Stimulated activated CD8-positive, alpha-beta memory T cell treated with anti-CD3 and anti-CD28 coated beads, Interleukin-2, amount 100 ng/mL, for 1 hour (primary cell): ENCODE measurements at regions not wholly inside any gene's neighbourhood (a gene's known extent, or its start where the extent isn't known, plus 50 kb on each side); places are given as distances from the start of the nearest gene placed in this dataset.
"Not testable (repeated sequence)": the region's sequence is repeated elsewhere in the genome, so short reads cannot be mapped to it uniquely, and the experiment has no call there.

Source experiments
- DNase-seq, 2 donors: peaks; one replicate each; pipeline ENCODE4 v3.0.0-alpha.2; 2020; ENCODE audit warnings: low read depth in 2 of 2

DNA sequence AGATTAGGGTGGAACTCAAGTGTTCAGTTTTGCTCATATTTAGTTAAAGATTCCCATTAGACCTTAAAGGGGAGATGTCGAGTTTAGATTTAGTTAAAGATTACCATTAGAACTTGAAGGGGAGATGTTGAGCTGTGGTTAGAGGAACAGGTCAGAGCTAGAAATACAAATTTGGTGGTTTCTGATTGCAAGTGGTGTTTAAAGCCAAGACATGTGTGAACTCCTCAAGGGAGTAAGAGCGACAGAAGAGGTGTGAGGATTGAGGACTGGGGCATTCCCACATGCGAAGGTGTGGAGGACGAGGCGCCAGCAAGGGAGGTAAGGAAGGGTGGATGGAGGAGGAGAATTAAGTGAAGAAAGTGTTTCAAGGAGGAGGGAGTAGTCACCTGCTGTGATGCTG is 168.6 kb downstream of the IER5 start:
- no peak for DNase-seq

DNA sequence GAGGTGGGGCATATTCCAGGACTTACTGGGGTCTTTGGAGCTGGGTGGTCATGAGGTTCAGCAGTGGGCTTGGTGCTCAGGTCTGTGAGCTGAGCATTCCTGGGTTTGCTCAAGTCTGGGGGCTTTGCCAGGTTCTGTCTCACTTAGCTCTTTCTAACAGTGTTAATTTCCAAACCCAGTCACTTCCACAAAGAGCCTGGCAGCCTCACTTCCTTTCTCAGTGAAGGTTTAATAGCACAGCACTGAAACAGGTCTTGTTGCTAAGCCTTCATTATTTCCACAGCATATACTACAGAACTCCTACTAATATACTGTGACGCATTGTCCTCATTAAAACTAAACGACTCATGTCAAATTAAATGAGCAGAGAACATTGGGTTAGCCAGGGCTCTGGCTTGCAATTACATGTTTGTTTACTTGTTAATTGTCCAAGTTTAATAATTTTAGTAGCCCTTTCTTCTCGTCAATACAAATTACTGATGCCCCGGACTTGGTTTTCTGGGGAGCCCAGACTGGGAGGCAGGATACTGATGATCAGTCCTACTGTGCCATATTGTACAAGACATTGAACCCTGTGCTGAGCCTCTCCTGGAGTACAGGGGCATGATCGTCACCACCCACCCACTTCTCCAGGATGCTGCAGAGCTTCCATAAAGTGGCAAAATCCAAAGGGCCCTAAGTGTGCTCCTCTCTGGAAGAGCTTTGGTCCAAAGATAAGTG is 170.7 kb downstream of the IER5 start:
- no peak for DNase-seq

DNA sequence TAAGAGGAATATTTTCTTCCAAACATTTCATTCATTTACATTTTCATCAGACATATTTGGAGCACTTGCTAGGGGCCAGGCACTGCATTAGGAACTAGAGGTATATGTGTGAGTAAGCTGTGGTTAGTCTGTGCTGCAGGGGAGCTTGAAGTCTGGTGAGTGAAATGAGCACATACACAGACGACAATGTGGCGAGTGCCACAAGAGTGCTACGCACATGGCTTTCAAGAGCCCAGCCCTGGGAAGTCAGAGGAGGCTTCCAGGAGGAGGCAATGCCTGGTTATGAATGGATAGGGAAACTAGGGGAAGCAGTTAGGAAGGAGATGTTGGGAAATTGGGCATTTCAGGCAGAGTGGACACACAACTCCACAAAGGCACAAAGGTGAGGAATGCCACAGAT is 171.8 kb downstream of the IER5 start:
- DNase-seq = no peak

DNA sequence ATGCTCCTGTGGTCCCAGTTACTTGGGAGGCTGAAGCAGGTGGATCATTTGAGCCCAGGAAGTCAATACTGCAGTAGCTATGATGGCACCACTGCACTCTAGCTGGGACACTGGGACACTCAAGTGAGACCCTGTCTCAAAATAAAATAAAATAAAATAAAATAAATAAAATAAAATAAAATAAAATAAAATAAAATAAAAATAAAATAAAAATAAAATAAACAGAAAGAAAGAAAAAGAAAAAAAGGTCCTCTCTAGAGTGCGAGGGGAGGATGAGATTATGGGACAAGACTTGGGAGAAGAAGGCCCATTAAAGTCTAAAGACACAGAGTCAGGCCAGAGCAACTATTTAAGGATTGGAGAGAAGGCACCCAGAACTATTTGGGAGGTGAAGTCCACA is 172.5 kb downstream of the IER5 start:
- no peak for DNase-seq

DNA sequence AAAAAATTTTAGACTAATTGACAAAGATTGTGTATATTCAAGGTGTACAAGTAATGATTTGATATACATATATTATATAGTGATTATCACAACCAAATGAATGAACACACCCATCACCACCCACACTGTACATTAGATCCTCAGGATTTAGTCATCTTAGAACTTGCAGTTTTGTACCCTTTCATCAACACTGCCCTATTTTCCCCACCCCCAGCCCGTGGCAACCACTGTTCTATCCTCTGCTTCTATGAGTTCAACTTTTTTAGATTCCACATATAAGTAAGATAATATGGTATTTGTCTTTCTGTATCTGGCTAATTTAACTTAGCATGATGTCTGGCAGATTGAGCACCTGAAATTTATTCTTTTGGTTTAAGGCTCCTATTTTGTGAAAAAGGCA is 173.6 kb downstream of the IER5 start:
- DNase-seq = no peak

DNA sequence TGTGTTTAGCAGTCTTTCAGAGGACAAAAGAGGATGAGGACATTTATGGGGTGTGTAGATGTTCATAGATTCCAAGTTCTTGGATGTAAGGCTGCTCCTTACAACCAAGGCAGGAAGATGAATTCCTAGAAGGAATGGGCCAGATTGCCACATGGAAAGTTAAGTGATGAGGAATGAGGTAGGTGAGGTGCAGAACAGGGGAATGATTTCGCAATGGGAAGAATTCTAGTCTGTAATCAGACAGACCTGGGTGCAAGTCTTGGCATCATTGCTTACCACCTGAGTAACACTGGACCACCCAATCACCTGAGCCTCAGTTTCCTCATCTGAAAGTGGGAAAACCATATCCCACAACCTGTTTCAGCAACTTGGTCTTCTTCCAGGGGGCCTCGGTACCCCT is 174.9 kb downstream of the IER5 start:
- DNase-seq = no peak

DNA sequence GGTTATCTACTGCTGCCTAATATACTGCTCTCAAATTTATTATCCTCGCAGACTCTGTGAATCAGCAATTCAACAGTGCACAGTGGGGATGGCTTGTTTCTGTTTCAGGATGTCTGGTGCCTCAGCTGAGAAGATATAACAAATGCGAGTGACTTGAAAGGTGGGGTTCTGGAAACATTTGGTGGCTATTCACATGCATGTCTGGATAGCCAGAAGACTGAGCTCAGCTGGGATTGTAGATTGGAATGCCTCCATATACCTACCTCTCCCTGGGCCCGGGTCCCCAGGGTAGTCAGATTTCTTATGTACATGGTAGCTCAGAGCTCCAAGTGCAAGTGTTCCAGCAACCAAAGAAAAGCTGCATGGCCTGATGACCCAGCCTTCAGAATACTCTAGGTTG is 176.3 kb downstream of the IER5 start:
- no peak for DNase-seq

DNA sequence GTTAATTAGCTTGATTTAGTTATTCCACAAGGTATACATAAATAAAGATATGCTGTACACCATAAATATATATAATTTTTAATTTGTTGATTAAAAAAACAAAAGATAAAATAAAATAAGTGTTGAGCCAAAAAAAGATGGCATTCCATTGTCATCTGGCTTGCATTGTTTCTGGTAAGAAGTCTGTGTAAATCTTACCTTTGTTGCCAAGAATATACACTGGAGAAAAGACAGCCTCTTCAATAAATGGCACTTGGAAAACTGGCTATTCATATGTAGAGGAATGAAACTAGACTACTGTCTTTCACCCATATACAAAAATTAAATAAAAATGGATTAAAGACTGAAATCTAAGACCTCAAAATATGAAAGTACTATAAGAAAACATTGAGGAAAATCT is 196.5 kb downstream of the IER5 start:
- no peak for DNase-seq

DNA sequence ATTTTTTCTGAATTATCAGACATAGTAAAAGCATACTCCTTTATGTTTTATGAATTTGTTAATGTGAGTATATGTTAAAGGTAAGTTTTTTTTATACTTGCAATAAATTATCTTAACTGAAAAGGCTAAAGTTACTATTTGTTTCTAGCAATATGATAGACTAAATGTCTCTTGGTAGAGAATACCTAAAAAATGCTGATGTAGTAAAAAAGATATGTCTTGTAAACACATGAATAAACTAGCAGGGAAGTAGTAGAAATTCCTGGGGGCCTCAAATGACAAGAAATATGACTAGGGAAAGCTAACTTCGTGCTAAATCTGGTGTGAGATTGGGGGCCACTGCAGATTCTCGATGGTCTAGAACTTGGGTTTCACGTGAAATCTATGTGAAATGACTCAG is 188.1 kb upstream of the CACNA1E start:
- DNase-seq = no peak

DNA sequence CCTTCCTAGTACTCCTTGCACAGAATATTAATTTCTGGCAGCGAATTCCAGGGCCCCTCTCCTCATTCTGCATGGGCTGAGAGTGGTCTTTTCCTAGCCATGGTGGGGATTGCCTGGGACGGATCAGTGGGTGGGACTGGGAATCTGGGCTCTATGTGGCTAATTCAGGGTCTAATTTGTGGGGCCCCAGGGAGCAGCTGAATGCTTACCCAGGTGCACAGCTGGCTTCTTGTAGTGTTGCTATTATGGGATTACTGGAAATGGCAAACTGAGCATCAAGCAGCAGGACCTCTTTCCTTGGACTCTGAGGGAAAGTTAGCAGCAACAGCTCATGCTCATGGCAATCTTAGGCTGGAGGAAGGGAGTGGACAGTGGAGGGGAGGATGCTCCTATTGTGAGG is 187.1 kb upstream of the CACNA1E start:
- DNase-seq = no peak

DNA sequence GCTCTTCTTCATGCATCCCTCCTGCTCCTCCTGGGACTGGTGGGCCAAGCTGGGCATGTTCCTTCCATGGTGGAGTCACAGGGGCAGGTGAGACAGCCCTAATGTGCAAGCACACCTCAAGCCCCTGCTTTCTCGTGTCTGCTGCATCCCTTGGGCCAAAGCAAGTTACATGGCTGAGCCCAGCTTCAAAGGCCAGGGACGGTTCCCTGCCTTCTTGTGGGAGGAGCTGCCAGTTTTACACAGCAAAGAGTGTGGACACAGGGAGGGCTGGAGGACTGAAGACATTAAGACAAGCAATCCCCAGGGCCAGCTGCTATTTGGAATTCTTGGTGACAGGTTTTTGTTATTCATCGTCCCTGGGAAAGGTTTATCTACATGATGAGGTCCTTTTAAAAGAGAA is 175.2 kb upstream of the CACNA1E start:
- no peak for DNase-seq

DNA sequence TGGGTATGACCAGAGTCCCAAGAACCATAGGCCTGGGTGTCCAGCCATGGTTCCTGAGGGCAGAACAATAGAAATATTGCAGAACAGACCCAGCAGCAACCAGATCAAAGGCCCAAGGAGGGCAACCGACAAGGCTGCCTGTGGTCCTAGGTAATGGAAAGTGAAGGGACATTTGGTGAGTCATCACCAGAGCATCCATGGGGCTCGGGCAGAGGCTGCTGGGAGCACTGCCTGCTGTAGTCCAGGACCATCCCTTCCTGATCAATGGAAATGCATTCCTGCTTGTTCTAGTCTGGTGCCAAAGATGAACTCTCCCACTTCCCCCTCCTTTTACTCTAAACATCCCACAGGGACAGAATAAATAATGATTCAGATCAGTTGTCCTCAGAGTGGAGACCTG is 172.8 kb upstream of the CACNA1E start:
- no peak for DNase-seq

DNA sequence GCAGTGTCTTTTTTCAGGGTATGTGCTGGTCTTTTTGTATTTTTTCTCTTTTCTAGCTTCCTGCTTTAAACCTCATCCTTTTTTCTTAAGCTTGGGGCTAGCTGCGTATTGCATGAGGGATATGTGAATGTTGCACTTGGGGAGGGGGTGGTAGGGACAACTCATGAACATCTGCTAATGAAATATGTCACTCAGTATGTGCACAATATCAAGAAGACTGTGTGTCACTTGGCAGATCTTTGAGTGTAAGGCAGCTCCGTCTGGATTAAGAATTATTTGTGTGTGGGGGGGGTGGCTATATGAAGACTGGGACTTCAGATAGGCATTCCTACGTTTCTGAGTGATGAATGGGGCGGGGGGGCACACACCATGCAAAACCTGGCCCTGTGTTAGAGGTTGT is 170.4 kb upstream of the CACNA1E start:
- no peak for DNase-seq

DNA sequence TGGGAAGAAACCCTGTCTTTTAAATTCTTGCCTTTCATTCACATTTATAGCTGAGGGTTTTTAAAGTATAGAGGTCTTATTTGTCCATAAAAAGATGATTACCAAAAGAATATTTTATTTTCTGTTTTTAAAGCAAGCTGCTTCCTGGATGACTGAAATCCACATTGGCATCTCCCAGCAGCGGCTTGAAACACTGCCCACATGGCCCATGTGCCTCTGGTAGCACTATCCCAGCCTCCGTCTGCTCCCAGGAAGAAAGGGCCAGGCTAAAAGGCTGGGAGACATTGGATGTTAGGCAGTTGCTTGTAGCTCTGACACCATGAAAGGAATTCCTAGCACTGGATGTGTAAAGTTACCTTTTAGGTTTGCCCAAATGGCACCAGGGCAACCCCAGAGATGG is 169.9 kb upstream of the CACNA1E start:
- no peak for DNase-seq

DNA sequence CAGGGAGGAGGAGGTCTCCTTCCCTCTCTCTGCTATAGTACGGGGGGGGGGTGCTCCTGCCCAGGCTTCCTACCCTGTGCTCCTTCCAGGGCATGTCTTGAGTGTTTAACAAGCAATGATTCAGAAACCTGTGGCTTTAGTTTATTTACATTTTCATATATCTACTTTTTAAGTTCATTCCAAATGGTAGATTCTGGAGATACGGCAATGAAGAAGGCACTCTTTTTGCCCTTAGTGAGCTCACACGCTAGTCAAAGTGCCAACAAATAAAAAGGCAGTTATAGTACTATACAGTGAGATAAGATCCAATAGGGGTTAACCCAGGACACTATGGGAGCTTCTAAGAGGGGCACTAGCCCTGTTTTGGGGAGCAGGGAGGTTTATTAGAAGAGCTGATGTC is 169.3 kb upstream of the CACNA1E start:
- no peak for DNase-seq

DNA sequence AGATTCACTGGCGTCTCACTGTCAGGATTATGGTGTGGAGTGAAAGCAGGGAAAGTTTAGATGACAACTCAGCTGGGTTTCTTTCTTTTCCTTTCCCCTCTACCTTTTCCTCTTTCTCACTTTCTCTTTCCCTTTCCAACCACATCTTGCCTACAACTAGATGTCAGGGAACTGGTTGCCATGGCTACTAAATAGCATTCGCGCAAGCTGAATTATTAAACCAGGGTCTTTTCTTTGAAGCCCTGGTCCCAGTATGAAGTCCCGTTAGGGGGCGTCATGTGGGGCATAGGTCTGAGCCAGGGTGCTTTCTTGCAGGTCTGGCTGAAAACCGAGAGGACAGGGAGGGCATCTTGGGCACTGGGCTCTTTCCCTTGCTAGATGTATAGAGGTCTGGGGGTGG is 168.4 kb upstream of the CACNA1E start:
- no peak for DNase-seq

DNA sequence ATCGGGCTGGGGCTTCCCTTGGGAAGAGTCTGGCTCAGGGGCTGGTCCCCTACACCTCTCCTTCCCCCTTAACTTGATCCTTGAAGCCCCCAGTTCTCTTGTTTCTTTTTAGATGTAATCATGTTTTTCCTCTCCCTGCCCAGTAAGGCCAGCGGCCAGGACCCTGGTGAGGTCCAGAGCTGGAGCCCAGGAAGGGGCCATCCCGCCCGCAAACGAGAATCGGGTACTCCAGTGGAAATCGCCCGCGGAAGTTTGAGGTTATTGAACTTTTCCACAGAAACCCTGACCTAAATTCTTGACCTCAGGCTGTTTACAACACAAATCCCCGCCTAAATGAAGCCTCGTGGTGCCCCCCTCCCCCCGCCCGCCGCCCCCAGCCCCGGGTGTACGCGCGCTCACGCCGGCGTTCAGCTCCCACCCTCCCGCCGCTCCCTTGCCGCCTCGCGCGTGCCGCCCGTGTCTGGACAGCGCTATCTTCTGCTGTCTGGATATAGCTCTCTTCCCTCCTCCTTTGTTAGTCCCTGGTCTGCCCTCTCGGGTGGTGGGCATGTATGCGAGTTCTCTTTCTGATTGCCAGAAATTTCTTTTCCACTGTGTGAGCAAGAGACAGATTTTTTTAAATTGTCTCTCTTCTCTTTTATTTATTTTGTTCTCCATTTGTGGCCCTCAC is 165.9 kb upstream of the CACNA1E start:
- no peak for DNase-seq

DNA sequence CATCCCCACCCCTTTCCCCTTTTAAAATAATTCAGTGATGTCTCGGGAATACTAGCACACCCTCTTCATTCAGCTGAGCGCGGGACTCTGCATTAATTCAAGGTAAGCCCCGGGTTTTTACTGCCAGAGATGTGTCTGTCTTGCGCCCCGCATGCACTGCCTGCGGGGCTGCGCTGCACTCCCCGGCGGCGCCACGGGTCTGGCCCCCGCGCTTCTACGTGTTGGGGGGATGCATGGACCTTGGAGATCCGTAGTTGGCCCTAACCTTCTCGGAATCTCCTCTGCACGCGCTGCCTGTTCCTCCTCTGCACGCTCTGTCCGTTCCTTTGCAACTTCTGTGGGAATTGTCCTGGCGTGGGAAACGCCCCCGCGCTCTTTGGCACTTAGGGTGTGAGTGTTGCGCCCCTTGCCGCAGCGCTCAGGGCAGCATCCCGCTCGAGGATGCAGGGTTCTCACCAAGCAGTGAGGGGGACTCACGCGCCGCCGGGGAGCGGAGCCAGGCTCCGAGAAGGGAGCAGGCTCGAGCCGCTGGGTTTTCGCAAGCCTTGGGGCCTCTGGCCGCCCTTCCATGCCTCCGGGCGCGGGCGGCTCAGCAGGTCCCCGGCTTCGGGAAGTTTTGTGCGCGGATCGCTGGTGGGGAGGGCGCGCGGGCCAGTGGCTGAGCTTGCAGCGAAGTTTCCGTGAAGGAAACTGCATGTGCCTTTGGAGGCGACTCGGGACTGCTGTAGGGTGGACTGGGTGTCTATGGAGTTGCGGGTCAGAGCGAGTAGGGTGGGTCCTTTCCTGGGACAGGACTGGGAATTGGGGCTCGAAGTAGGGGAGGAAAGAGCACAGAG is 165.1 kb upstream of the CACNA1E start:
- DNase-seq = no peak

DNA sequence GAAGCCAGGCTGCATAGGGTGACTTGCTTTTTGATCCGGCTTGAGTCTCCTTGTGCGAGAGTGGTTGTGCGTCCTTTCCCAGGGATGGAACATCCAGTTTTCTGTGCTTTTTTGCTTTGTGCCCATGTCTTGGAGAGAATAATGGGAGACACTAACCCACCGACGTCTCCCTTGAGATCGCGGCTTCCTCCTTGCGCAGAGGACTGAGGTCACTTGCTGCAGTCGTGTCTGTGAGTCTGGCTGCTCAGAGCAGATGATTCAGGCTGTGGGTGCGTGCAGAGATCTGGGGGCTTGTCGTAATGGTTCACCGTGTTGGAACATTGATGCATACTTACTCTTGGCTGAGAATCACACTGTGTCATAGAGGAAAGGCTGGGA is 164.5 kb upstream of the CACNA1E start:
- DNase-seq = no peak

DNA sequence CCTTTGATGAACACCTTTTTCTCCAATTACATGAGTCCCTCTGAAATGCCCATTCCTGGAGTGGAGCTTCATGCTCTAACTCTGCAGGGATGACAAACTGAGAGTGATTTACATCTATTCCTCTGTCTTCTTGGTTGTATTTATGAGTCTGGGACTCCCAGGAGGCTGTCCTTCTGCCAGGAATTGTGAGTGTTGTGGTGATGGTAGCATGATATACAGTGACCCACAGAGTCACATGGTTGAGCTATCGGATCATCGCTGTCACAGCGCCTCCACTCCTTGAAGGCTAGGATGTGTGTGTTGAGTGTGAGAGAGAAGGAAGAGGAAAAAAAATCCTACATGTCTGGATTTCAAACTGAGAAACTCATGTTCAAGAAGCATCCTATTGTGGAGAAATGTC is 163.4 kb upstream of the CACNA1E start:
- no peak for DNase-seq

DNA sequence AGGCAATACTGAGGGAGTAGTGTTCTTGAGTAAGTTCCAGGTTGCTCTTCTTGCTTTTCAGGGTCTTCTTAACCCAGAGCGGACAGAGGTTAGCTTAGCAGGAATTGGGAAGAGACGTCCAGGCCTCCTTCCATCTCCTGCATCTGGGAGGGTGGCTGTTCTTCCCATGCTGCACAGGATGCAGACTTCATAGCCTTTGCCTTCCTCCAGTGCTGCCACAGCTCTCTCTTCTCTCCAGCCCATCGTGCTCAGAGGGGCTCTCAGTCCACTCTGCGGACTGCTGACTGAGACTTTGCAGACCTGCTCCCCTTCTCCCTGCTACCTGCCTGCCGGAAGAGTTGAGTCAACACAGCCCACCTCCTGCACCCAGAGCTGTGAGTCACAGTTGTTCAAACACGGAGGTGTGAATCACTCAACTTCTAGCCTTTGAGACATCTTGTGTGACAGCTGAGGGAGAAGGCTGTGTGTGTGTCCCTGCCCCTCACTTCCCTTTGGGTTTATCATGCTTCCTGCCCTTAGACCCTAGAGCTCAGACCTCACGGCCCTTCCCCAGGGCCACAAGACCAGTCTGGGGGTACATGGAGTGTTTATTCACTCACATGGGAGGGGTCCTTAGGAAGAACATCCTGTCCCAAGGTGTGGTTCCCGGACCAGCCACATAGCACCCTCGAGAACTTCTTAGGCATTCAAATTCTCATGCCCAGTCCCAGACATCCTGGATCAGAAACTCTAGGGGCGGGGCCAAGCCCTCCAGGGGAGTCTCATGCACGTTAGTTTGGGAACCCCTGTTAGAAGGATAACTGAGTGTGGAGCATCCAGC is 158.3 kb upstream of the CACNA1E start:
- DNase-seq = peak; percentile 12 to 38

DNA sequence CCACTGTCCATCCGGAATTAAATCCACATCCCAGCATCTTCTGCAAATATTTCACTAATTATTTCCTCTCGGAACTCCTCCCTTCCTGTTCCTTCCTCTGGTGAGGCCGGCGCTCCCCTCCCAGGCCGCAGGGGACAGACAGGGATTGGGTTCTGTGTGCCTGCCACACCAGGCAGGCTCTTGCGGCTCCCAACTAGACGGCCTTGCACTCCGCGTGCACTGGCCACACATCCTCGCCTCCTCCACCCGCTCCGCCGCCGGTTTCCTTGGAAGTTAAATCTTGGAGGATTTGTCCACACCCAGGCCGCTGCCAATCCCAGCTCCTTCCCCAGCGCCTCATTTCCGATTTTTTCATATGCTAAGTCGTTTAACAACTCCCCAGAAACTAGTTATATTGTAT is 157.6 kb upstream of the CACNA1E start:
- not testable (repeated sequence) for DNase-seq
